OCI-LY1 (cell line): ENCODE measurements at regions not wholly inside any gene's neighbourhood (a gene's known extent, or its start where the extent isn't known, plus 50 kb on each side); places are given as distances from the start of the nearest gene placed in this dataset.

ENCODE experiments used
- CTCF ChIP-seq: fragments of 200-600 bp; sonication (generic), shearing (Covaris generic); IDR thresholded peaks from 2 replicates; pipeline ENCODE4 v1.5.1; 2017; ENCODE audit warnings: mild to moderate bottlenecking, antibody characterized with exemption, low read length, moderate library complexity, mixed read lengths
- EZH2 ChIP-seq: fragments of 200-600 bp; sonication (generic), shearing (Covaris generic); IDR thresholded peaks from 2 replicates; pipeline ENCODE4 v1.8.0; 2017; ENCODE audit warnings: borderline replicate concordance, mixed run types, mild to moderate bottlenecking, antibody characterized with exemption, low read length, moderate library complexity, mixed read lengths

GRCh38 chr13:67943116-67943515 lies 713.0 kb upstream of the PCDH9 start:
- TF ChIP-seq CTCF (no peak), EZH2 (no peak)
